ENCODE measurements at regions not wholly inside any gene's neighbourhood (a gene's known extent, or its start where the extent isn't known, plus 50 kb on each side); places are given as distances from the start of the nearest gene placed in this dataset.

- H3K4me3 ChIP-seq (ENCODE audit: control insufficient read depth, low read depth, low read length), result no peak overlapping the region
- TF ChIP-seq CTCF (conservative IDR thresholded peaks at IDR 0.05; ENCODE audit: control insufficient read depth, insufficient read depth, low read depth, low read length), result no peak
- no peak for DNase-seq (ENCODE audit: low read depth)
These were observed 201.1 kb upstream of the ATP2B1 start for GRCh38 chr12:89909753-89910152.

GRCh38 chr12:89907659-89908058 is 199.0 kb upstream of the ATP2B1 start:
- no peak overlapping the region for H3K4me3 ChIP-seq (ENCODE audit: control insufficient read depth, low read depth, low read length)
- no peak for DNase-seq (ENCODE audit: low read depth)
- TF ChIP-seq CTCF (conservative IDR thresholded peaks at IDR 0.05; ENCODE audit: control insufficient read depth, insufficient read depth, low read depth, low read length), result no peak

- TF ChIP-seq CTCF (conservative IDR thresholded peaks at IDR 0.05; ENCODE audit: control insufficient read depth, insufficient read depth, low read depth, low read length), result no peak
- no peak overlapping the region for H3K4me3 ChIP-seq (ENCODE audit: control insufficient read depth, low read depth, low read length)
- DNase-seq (ENCODE audit: low read depth), result no peak
These were observed 198.2 kb upstream of the ATP2B1 start for GRCh38 chr12:89906824-89907223.

GRCh38 chr12:89906178-89906577 is 197.5 kb upstream of the ATP2B1 start:
- no peak overlapping the region for H3K4me3 ChIP-seq (ENCODE audit: control insufficient read depth, low read depth, low read length)
- no peak for DNase-seq (ENCODE audit: low read depth)

GRCh38 chr12:89901906-89902642 is 193.4 kb upstream of the ATP2B1 start:
- no peak for DNase-seq (ENCODE audit: low read depth)
- no peak for TF ChIP-seq CTCF (conservative IDR thresholded peaks at IDR 0.05; ENCODE audit: control insufficient read depth, insufficient read depth, low read depth, low read length)
- no peak overlapping the region for H3K4me3 ChIP-seq (ENCODE audit: control insufficient read depth, low read depth, low read length)

More at GRCh38 chr12:89906178-89906577, 197.5 kb upstream of the ATP2B1 start:
- TF ChIP-seq CTCF (conservative IDR thresholded peaks at IDR 0.05; ENCODE audit: control insufficient read depth, insufficient read depth, low read depth, low read length), result no peak

- DNase-seq (ENCODE audit: low read depth), result no peak
- H3K4me3 ChIP-seq (ENCODE audit: control insufficient read depth, low read depth, low read length), result no peak overlapping the region
- TF ChIP-seq CTCF (conservative IDR thresholded peaks at IDR 0.05; ENCODE audit: control insufficient read depth, insufficient read depth, low read depth, low read length), result no peak
These were observed 192.7 kb upstream of the ATP2B1 start for GRCh38 chr12:89901319-89901718.

Measured in fibroblast of mammary gland (primary cell).